ENCODE measurements at regions not wholly inside any gene's neighbourhood (a gene's known extent, or its start where the extent isn't known, plus 50 kb on each side); places are given as distances from the start of the nearest gene placed in this dataset.

DNA sequence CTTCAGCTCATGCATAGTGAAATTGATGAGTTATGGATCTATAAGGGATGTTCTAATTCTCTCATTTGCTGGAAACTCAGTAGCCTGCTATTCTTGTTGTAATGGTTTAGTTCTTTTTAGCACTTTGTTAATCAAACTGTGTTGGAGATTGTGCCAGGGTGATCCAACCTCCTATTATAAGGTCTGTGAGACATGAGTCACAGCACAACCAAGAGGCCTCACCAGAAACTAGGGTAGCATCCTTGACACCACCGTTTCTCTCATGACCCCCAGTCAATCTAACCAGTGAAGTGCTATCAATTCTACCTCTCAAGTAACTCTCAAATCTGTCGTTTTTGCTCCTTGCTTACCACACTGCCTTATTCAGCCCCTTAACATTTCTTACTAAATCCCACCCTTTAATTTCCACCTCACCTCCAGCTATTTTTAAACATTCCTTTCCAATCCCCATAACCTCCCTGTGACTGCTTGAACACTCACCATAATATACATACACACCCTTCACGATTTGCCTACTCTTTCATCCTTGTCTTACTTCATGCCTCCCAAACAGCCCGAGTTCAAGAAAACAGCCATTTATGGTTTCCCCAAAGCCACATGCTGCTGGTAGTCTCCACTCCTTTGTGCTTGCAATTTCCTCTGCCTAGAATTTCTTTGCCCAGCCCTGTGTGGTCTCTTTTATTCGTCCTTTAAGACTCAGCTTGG is 53.9 kb upstream of the NUDT4 start:
- TF ChIP-seq, protein P1, sequence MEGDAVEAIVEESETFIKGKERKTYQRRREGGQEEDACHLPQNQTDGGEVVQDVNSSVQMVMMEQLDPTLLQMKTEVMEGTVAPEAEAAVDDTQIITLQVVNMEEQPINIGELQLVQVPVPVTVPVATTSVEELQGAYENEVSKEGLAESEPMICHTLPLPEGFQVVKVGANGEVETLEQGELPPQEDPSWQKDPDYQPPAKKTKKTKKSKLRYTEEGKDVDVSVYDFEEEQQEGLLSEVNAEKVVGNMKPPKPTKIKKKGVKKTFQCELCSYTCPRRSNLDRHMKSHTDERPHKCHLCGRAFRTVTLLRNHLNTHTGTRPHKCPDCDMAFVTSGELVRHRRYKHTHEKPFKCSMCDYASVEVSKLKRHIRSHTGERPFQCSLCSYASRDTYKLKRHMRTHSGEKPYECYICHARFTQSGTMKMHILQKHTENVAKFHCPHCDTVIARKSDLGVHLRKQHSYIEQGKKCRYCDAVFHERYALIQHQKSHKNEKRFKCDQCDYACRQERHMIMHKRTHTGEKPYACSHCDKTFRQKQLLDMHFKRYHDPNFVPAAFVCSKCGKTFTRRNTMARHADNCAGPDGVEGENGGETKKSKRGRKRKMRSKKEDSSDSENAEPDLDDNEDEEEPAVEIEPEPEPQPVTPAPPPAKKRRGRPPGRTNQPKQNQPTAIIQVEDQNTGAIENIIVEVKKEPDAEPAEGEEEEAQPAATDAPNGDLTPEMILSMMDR (conservative IDR thresholded peaks at IDR 0.05; ENCODE audit: low read length) = no peak
- TF ChIP-seq EZH2phosphoT487 (IDR thresholded peaks at IDR 0.05; ENCODE audit: borderline replicate concordance, low read depth, low read length) = no peak

Data from OCI-LY7 (cell line).